ENCODE measurements at regions not wholly inside any gene's neighbourhood (a gene's known extent, or its start where the extent isn't known, plus 50 kb on each side); places are given as distances from the start of the nearest gene placed in this dataset.

DNA sequence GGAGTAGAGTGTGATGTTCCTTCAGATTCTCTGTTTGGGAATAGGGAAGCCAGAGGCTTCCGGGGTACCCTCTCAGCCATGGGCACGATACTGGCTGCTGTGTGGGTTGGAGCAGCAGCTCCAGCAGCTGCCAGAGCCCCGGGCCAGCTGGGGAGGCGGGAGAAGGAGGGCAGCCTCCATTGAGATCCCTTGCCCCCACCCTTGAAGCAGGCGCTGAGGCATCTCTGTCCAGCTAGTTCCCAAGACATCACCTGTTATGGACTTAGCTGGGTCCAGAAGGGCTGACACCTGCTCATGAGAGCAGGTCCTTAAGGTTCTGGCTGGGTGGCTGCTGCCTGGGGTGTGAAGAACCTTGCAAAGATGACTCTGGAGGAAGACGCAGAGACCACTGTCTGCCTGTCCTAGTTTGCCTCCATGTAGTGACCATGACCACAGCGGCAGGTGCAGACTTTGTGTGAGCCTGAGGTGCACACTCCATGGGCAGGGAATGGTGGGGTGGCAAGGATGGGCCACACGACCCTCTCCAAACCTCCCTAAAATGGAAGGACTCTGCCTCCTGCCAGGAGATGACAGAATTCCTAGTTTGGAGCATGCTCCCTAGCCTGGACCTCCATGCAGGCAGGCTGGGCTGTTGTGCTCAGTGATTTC, 222.6 kb upstream of the C1orf174 start:
- POLR2A ChIA-PET: no interaction called here

More for the DNA sequence above, 222.6 kb upstream of the C1orf174 start:
- intact Hi-C loops (cut with micrococcal nuclease): no loop called here
- Histone ChIP-seq H2AFZ (ENCODE audit: low read depth, low read length) (no peak overlapping the region), H3K4me2 (ENCODE audit: insufficient read depth, low read length) (no peak overlapping the region), H3K4me1 (ENCODE audit: control insufficient read depth, extremely low read depth, insufficient read depth, low read length) (no peaks in the 10 kb centered on the region), H4K20me1 (replicated peaks; ENCODE audit: control insufficient read depth, extremely low read depth, insufficient read depth, low read length) (no peaks in the 10 kb centered on the region), H3K27ac (ENCODE audit: insufficient read depth, low read depth, low read length) (no peak overlapping the region), H3K9me3 (replicated peaks; ENCODE audit: control insufficient read depth, insufficient read depth, low read length) (peaks cover 8% of the 10 kb centered on the region), H3K4me3 (replicated peaks in 1 of 3; ENCODE audit: insufficient read depth in 1 of 3, low read depth in 1 of 3, low read length in 3 of 3) (no peak overlapping the region), H3K79me2 (ENCODE audit: control insufficient read depth, insufficient read depth, low read length) (no peaks in the 10 kb centered on the region), H3K27me3 (ENCODE audit: control insufficient read depth in 2 of 2, insufficient read depth in 2 of 2, low read length in 2 of 2) (no peaks in the 10 kb centered on the region), H3K9ac (replicated peaks; ENCODE audit: extremely low read depth, insufficient read depth, low read length) (no peak overlapping the region), H3K36me3 (ENCODE audit: control insufficient read depth in 2 of 2, extremely low read depth in 1 of 2, insufficient read depth in 2 of 2, low read length in 2 of 2) (no peaks in the 10 kb centered on the region), H3K9me1 (replicated peaks; ENCODE audit: control insufficient read depth, extremely low read depth, insufficient read depth, low read length) (no peaks in the 10 kb centered on the region)
- TF ChIP-seq, protein P1, sequence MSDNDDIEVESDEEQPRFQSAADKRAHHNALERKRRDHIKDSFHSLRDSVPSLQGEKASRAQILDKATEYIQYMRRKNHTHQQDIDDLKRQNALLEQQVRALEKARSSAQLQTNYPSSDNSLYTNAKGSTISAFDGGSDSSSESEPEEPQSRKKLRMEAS (IDR thresholded peaks at IDR 0.05; ENCODE audit: insufficient read depth, insufficient read length): no peak
- TF ChIP-seq FOS (IDR thresholded peaks at IDR 0.05; ENCODE audit: borderline replicate concordance, insufficient read depth, low read length) (no peak), MYC (IDR thresholded peaks at IDR 0.05; ENCODE audit: low read depth, low read length) (no peak), GATA2 (IDR thresholded peaks at IDR 0.05; ENCODE audit: insufficient read depth, insufficient read length, low read depth, low read length) (no peak), POLR2AphosphoS5 (IDR thresholded peaks at IDR 0.05; ENCODE audit: insufficient read depth, low read depth, low read length) (no peak), POLR2A (IDR thresholded peaks at IDR 0.05; ENCODE audit: low read depth, low read length) (no peak), JUN (IDR thresholded peaks at IDR 0.05; ENCODE audit: borderline replicate concordance, insufficient read depth, insufficient read length, low read depth) (no peak)
- TF ChIP-seq, protein P2, sequence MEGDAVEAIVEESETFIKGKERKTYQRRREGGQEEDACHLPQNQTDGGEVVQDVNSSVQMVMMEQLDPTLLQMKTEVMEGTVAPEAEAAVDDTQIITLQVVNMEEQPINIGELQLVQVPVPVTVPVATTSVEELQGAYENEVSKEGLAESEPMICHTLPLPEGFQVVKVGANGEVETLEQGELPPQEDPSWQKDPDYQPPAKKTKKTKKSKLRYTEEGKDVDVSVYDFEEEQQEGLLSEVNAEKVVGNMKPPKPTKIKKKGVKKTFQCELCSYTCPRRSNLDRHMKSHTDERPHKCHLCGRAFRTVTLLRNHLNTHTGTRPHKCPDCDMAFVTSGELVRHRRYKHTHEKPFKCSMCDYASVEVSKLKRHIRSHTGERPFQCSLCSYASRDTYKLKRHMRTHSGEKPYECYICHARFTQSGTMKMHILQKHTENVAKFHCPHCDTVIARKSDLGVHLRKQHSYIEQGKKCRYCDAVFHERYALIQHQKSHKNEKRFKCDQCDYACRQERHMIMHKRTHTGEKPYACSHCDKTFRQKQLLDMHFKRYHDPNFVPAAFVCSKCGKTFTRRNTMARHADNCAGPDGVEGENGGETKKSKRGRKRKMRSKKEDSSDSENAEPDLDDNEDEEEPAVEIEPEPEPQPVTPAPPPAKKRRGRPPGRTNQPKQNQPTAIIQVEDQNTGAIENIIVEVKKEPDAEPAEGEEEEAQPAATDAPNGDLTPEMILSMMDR (IDR thresholded peaks at IDR 0.05; ENCODE audit: extremely low read depth in 1 of 2, insufficient read depth in 1 of 2, low read depth in 1 of 2, low read length in 2 of 2): no peak
- no TSS peak for BruUV-seq (replicated peaks)
- DNase-seq (ENCODE audit: low read depth, low spot score) (no peak), FAIRE-seq (no peak)
- dilution Hi-C loops (cut with MboI; ENCODE audit: extremely low pct_ligation_motif_present, low sequenced_read_pairs): no loop called here
- CTCF ChIA-PET: no interaction called here
